Lower leg skin (tissue), 3 donors: ENCODE measurements at regions not wholly inside any gene's neighbourhood (a gene's known extent, or its start where the extent isn't known, plus 50 kb on each side); places are given as distances from the start of the nearest gene placed in this dataset.

Source experiments
- POLR2A ChIP-seq, 2 donors: fragments of 450-650 bp; IDR thresholded peaks; one replicate each; pipeline ENCODE4 v1.6.1; 2016 to 2017; ENCODE audit warnings: antibody characterized with exemption in 2 of 2, mild to moderate bottlenecking in 1 of 2, moderate library complexity in 1 of 2
- TF ChIP-seq, protein P1 (sequence below), 3 donors: fragments of 450-650 bp; IDR thresholded peaks; one replicate each; pipeline ENCODE4 v1.5.1; 2016; ENCODE audit warnings: antibody characterized with exemption in 3 of 3, mild to moderate bottlenecking in 3 of 3, moderate library complexity in 2 of 3

DNA sequence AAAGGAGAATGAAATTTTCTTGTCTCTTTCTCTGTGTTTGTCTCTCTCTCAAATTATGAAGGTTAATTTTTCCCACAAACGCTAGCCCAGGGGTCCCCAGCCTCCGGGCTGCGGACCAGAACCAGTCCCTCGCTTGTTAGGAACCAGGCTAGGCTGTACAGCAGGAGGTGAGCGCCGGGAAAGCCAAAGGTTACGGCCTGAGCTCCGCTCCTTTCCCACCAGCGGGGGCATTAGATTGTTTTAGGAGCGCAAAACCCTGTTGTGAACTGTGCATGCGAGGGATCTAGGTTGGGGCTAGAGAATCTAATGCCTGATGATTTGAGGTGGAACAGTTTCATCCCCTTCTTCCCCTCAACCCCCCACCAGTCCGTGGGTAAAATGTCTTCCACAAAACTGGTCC, 74.7 kb upstream of the ZNF385D start:
- TF ChIP-seq, protein P1, sequence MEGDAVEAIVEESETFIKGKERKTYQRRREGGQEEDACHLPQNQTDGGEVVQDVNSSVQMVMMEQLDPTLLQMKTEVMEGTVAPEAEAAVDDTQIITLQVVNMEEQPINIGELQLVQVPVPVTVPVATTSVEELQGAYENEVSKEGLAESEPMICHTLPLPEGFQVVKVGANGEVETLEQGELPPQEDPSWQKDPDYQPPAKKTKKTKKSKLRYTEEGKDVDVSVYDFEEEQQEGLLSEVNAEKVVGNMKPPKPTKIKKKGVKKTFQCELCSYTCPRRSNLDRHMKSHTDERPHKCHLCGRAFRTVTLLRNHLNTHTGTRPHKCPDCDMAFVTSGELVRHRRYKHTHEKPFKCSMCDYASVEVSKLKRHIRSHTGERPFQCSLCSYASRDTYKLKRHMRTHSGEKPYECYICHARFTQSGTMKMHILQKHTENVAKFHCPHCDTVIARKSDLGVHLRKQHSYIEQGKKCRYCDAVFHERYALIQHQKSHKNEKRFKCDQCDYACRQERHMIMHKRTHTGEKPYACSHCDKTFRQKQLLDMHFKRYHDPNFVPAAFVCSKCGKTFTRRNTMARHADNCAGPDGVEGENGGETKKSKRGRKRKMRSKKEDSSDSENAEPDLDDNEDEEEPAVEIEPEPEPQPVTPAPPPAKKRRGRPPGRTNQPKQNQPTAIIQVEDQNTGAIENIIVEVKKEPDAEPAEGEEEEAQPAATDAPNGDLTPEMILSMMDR (IDR thresholded peaks at IDR 0.05), result no peak
- TF ChIP-seq POLR2A (IDR thresholded peaks at IDR 0.05), result no peak
